ENCODE measurements at regions not wholly inside any gene's neighbourhood (a gene's known extent, or its start where the extent isn't known, plus 50 kb on each side); places are given as distances from the start of the nearest gene placed in this dataset.

DNA sequence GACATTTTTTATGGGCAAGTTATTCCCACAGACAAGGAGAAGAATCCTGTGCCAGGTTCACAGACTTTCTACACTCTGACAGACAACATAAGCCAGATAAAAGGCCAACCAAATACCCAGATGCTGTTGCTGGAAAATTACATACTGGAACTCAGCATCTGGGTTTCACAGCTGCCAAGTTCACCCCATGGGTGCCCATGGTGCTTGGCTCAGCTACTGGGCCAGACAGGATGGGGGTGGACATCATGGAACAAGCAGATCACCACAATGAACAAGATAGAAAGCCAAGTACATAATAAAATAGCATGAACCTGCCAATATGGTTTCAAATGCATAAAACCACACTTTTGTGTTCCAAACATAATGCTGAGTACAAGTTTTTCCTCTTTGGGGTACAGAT, 999.8 kb downstream of the NR2F1-AS1 start:
- Histone ChIP-seq H3K4me3 (no peak overlapping the region), H2AFZ (ENCODE audit: control insufficient read depth, low read depth, low read length) (no peak overlapping the region), H4K20me1 (ENCODE audit: control insufficient read depth, insufficient read depth) (no peaks in the 10 kb centered on the region), H3K27me3 (replicated peaks in 1 of 2; ENCODE audit: control insufficient read depth in 2 of 2, insufficient read depth in 2 of 2, low read length in 1 of 2) (no peaks in the 10 kb centered on the region), H3K27ac (ENCODE audit: control insufficient read depth, insufficient read depth) (no peak overlapping the region), H3K4me1 (ENCODE audit: control insufficient read depth, insufficient read depth, low read length) (no peaks in the 10 kb centered on the region), H3K79me2 (ENCODE audit: control insufficient read depth, insufficient read depth, low read length) (no peaks in the 10 kb centered on the region), H3K9ac (ENCODE audit: control insufficient read depth, insufficient read depth, low read length) (no peak overlapping the region), H3K4me2 (ENCODE audit: control insufficient read depth, insufficient read depth) (no peak overlapping the region), H3K9me3 (replicated peaks; ENCODE audit: control insufficient read depth, insufficient read depth, low read length) (no peaks in the 10 kb centered on the region), H3K36me3 (ENCODE audit: control insufficient read depth in 2 of 2, insufficient read depth in 2 of 2, low read length in 1 of 2) (no peaks in the 10 kb centered on the region)
- POLR2A ChIA-PET: no interaction called here
- CTCF ChIA-PET: no interaction called here
- no peak for ATAC-seq
- TF ChIP-seq SMARCA5 (IDR thresholded peaks at IDR 0.05) (no peak), GABPA (IDR thresholded peaks at IDR 0.05; ENCODE audit: low read depth) (no peak), ZNF24 (IDR thresholded peaks at IDR 0.05) (no peak), YY1 (IDR thresholded peaks at IDR 0.05; ENCODE audit: low read depth, low read length) (no peak)
- TF ChIP-seq, protein P1, sequence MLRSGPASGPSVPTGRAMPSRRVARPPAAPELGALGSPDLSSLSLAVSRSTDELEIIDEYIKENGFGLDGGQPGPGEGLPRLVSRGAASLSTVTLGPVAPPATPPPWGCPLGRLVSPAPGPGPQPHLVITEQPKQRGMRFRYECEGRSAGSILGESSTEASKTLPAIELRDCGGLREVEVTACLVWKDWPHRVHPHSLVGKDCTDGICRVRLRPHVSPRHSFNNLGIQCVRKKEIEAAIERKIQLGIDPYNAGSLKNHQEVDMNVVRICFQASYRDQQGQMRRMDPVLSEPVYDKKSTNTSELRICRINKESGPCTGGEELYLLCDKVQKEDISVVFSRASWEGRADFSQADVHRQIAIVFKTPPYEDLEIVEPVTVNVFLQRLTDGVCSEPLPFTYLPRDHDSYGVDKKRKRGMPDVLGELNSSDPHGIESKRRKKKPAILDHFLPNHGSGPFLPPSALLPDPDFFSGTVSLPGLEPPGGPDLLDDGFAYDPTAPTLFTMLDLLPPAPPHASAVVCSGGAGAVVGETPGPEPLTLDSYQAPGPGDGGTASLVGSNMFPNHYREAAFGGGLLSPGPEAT (IDR thresholded peaks at IDR 0.05; ENCODE audit: low read depth): no peak
- TF ChIP-seq, protein P2, sequence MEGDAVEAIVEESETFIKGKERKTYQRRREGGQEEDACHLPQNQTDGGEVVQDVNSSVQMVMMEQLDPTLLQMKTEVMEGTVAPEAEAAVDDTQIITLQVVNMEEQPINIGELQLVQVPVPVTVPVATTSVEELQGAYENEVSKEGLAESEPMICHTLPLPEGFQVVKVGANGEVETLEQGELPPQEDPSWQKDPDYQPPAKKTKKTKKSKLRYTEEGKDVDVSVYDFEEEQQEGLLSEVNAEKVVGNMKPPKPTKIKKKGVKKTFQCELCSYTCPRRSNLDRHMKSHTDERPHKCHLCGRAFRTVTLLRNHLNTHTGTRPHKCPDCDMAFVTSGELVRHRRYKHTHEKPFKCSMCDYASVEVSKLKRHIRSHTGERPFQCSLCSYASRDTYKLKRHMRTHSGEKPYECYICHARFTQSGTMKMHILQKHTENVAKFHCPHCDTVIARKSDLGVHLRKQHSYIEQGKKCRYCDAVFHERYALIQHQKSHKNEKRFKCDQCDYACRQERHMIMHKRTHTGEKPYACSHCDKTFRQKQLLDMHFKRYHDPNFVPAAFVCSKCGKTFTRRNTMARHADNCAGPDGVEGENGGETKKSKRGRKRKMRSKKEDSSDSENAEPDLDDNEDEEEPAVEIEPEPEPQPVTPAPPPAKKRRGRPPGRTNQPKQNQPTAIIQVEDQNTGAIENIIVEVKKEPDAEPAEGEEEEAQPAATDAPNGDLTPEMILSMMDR (IDR thresholded peaks at IDR 0.05 in 2 of 3, conservative IDR thresholded peaks at IDR 0.05 in 1 of 3; ENCODE audit: control insufficient read depth in 2 of 3, extremely low read depth in 1 of 3, insufficient read depth in 1 of 3, low read depth in 3 of 3, low read length in 3 of 3): no peak
- SMC1A ChIA-PET (ENCODE audit: uncharacterized antibody, unreplicated experiment): no interaction called here
- DNase-seq (ENCODE audit: low read depth, low spot score): no peak
- in situ Hi-C loops (cut with MboI): no loop called here
- BruUV-seq (replicated peaks): no TSS peak
- intact Hi-C loops (cut with micrococcal nuclease; ENCODE audit: unreplicated experiment): no loop called here
- RAD21 ChIA-PET (ENCODE audit: unreplicated experiment): no interaction called here
- no peak for FAIRE-seq

Data from GM12878 (cell line).